NB4 (cell line): ENCODE measurements at regions not wholly inside any gene's neighbourhood (a gene's known extent, or its start where the extent isn't known, plus 50 kb on each side); places are given as distances from the start of the nearest gene placed in this dataset.

ENCODE experiments used
- MYC ChIP-seq: IDR thresholded peaks from 2 replicates; pipeline ENCODE4 v1.6.1; 2011; ENCODE audit warnings: low read depth, low read length
- POLR2A ChIP-seq: IDR thresholded peaks from 2 replicates; pipeline ENCODE4 v1.6.1; 2011; ENCODE audit warnings: mild to moderate bottlenecking; ENCODE audit not compliant: insufficient read length; ENCODE audit errors: extremely low read depth
- TF ChIP-seq, protein P1 (sequence below): IDR thresholded peaks from one replicate; pipeline ENCODE4 v1.5.1; 2012; ENCODE audit warnings: low read depth, low read length

- TF ChIP-seq, protein P1, sequence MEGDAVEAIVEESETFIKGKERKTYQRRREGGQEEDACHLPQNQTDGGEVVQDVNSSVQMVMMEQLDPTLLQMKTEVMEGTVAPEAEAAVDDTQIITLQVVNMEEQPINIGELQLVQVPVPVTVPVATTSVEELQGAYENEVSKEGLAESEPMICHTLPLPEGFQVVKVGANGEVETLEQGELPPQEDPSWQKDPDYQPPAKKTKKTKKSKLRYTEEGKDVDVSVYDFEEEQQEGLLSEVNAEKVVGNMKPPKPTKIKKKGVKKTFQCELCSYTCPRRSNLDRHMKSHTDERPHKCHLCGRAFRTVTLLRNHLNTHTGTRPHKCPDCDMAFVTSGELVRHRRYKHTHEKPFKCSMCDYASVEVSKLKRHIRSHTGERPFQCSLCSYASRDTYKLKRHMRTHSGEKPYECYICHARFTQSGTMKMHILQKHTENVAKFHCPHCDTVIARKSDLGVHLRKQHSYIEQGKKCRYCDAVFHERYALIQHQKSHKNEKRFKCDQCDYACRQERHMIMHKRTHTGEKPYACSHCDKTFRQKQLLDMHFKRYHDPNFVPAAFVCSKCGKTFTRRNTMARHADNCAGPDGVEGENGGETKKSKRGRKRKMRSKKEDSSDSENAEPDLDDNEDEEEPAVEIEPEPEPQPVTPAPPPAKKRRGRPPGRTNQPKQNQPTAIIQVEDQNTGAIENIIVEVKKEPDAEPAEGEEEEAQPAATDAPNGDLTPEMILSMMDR, result peak; percentile 3
- TF ChIP-seq POLR2A (no peak), MYC (no peak)
Measured at GRCh38 chr16:79767421-79768275, 167.1 kb upstream of the MAF start.
